Activated naive CD4-positive, alpha-beta T cell treated with anti-CD3 and anti-CD28 coated beads, Interleukin-2, amount 50 U/mL, for 24 hours (primary cell): ENCODE measurements at regions not wholly inside any gene's neighbourhood (a gene's known extent, or its start where the extent isn't known, plus 50 kb on each side); places are given as distances from the start of the nearest gene placed in this dataset.

Source experiments
- H3K27ac Mint-ChIP-seq: one replicate; pipeline ENCODE4 v1.8.0; 2021; ENCODE audit warnings: mild to moderate bottlenecking, mixed read lengths
- H3K27me3 Mint-ChIP-seq: one replicate; pipeline ENCODE4 v1.8.0; 2021; ENCODE audit warnings: mixed read lengths
- H3K36me3 Mint-ChIP-seq: one replicate; pipeline ENCODE4 v1.8.0; 2021; ENCODE audit warnings: mixed read lengths
- H3K4me1 Mint-ChIP-seq: one replicate; pipeline ENCODE4 v1.8.0; 2021; ENCODE audit warnings: mixed read lengths
- H3K4me3 Mint-ChIP-seq: one replicate; pipeline ENCODE4 v1.8.0; 2021; ENCODE audit warnings: mild to moderate bottlenecking, mixed read lengths
- H3K9me3 Mint-ChIP-seq: one replicate; pipeline ENCODE4 v1.8.0; 2021; ENCODE audit warnings: mixed read lengths

- Mint-ChIP-seq H3K4me3 (no peak overlapping the region), H3K4me1 (no peaks in the 10 kb centered on the region), H3K36me3 (no peaks in the 10 kb centered on the region), H3K27me3 (no peaks in the 10 kb centered on the region), H3K27ac (no peak overlapping the region), H3K9me3 (peaks cover 13% of the 10 kb centered on the region)
Measured at GRCh38 chr14:44370727-44371126, 136.4 kb downstream of the FSCB start.

GRCh38 chr14:44369401-44370123, 137.5 kb downstream of the FSCB start:
- Mint-ChIP-seq H3K27ac (no peak overlapping the region), H3K4me3 (no peak overlapping the region), H3K27me3 (no peaks in the 10 kb centered on the region), H3K4me1 (no peaks in the 10 kb centered on the region), H3K36me3 (no peaks in the 10 kb centered on the region), H3K9me3 (peaks cover 7% of the 10 kb centered on the region)

GRCh38 chr14:44361083-44361482, 146.0 kb downstream of the FSCB start:
- no peak overlapping the region for H3K4me3 Mint-ChIP-seq
- H3K36me3 Mint-ChIP-seq = no peaks in the 10 kb centered on the region
- peaks cover 5% of the 10 kb centered on the region for H3K9me3 Mint-ChIP-seq
- H3K27ac Mint-ChIP-seq = no peak overlapping the region
- H3K27me3 Mint-ChIP-seq = no peaks in the 10 kb centered on the region
- H3K4me1 Mint-ChIP-seq = no peaks in the 10 kb centered on the region

- peaks cover 11% of the 10 kb centered on the region for H3K9me3 Mint-ChIP-seq
- H3K27ac Mint-ChIP-seq = no peak overlapping the region
- H3K4me1 Mint-ChIP-seq = no peaks in the 10 kb centered on the region
- no peaks in the 10 kb centered on the region for H3K27me3 Mint-ChIP-seq
- H3K4me3 Mint-ChIP-seq = no peak overlapping the region
- no peaks in the 10 kb centered on the region for H3K36me3 Mint-ChIP-seq
Measured at GRCh38 chr14:44353805-44354204, 153.3 kb downstream of the FSCB start.

- Mint-ChIP-seq H3K27me3 (no peaks in the 10 kb centered on the region), H3K36me3 (no peaks in the 10 kb centered on the region), H3K4me1 (no peaks in the 10 kb centered on the region), H3K27ac (no peak overlapping the region), H3K9me3 (peaks cover 10% of the 10 kb centered on the region), H3K4me3 (no peak overlapping the region)
Measured at GRCh38 chr14:44352201-44352600, 154.9 kb downstream of the FSCB start.

- H3K4me1 Mint-ChIP-seq = no peaks in the 10 kb centered on the region
- no peak overlapping the region for H3K4me3 Mint-ChIP-seq
- H3K9me3 Mint-ChIP-seq = peaks cover 6% of the 10 kb centered on the region
- H3K27me3 Mint-ChIP-seq = no peaks in the 10 kb centered on the region
- no peaks in the 10 kb centered on the region for H3K36me3 Mint-ChIP-seq
- no peak overlapping the region for H3K27ac Mint-ChIP-seq
Measured at GRCh38 chr14:44347316-44347715, 159.8 kb downstream of the FSCB start.

GRCh38 chr14:44341116-44341515, 166.0 kb downstream of the FSCB start:
- Mint-ChIP-seq H3K4me3 (no peak overlapping the region), H3K4me1 (no peaks in the 10 kb centered on the region), H3K9me3 (peaks cover 5% of the 10 kb centered on the region), H3K36me3 (no peaks in the 10 kb centered on the region), H3K27ac (no peak overlapping the region), H3K27me3 (no peaks in the 10 kb centered on the region)

- no peaks in the 10 kb centered on the region for H3K4me1 Mint-ChIP-seq
- no peaks in the 10 kb centered on the region for H3K36me3 Mint-ChIP-seq
- no peaks in the 10 kb centered on the region for H3K27me3 Mint-ChIP-seq
- peaks cover 5% of the 10 kb centered on the region for H3K9me3 Mint-ChIP-seq
- no peak overlapping the region for H3K4me3 Mint-ChIP-seq
- H3K27ac Mint-ChIP-seq = no peak overlapping the region
Measured at GRCh38 chr14:44339862-44340261, 167.2 kb downstream of the FSCB start.

GRCh38 chr14:44339231-44339630, 167.9 kb downstream of the FSCB start:
- no peak overlapping the region for H3K4me3 Mint-ChIP-seq
- no peak overlapping the region for H3K27ac Mint-ChIP-seq
- no peaks in the 10 kb centered on the region for H3K4me1 Mint-ChIP-seq
- peaks cover 5% of the 10 kb centered on the region for H3K9me3 Mint-ChIP-seq
- H3K27me3 Mint-ChIP-seq = no peaks in the 10 kb centered on the region
- no peaks in the 10 kb centered on the region for H3K36me3 Mint-ChIP-seq

- peaks cover 4% of the 10 kb centered on the region for H3K9me3 Mint-ChIP-seq
- H3K4me3 Mint-ChIP-seq = no peak overlapping the region
Measured at GRCh38 chr14:44317441-44317746, 189.7 kb downstream of the FSCB start.

GRCh38 chr14:44316647-44317440, 190.2 kb downstream of the FSCB start:
- Mint-ChIP-seq H3K4me3 (no peak overlapping the region), H3K27me3 (no peaks in the 10 kb centered on the region), H3K9me3 (peaks cover 7% of the 10 kb centered on the region), H3K4me1 (no peaks in the 10 kb centered on the region), H3K36me3 (no peaks in the 10 kb centered on the region), H3K27ac (no peak overlapping the region)

More at GRCh38 chr14:44317441-44317746, 189.7 kb downstream of the FSCB start:
- Mint-ChIP-seq H3K4me1 (no peaks in the 10 kb centered on the region), H3K27ac (no peak overlapping the region), H3K36me3 (no peaks in the 10 kb centered on the region), H3K27me3 (no peaks in the 10 kb centered on the region)

- Mint-ChIP-seq H3K27ac (no peak overlapping the region), H3K4me1 (no peaks in the 10 kb centered on the region), H3K36me3 (no peaks in the 10 kb centered on the region), H3K27me3 (no peaks in the 10 kb centered on the region), H3K4me3 (no peak overlapping the region), H3K9me3 (peaks cover 10% of the 10 kb centered on the region)
Measured at GRCh38 chr14:44309331-44309730, 197.8 kb downstream of the FSCB start.

GRCh38 chr14:44300916-44301315, 206.2 kb downstream of the FSCB start:
- Mint-ChIP-seq H3K27ac (no peak overlapping the region), H3K36me3 (no peaks in the 10 kb centered on the region)

GRCh38 chr14:44297437-44297836, 209.6 kb downstream of the FSCB start:
- Mint-ChIP-seq H3K4me3 (no peak overlapping the region), H3K27ac (no peak overlapping the region), H3K9me3 (peaks cover 11% of the 10 kb centered on the region), H3K4me1 (no peaks in the 10 kb centered on the region), H3K36me3 (no peaks in the 10 kb centered on the region), H3K27me3 (no peaks in the 10 kb centered on the region)

More at GRCh38 chr14:44300916-44301315, 206.2 kb downstream of the FSCB start:
- no peaks in the 10 kb centered on the region for H3K27me3 Mint-ChIP-seq
- H3K4me3 Mint-ChIP-seq = no peak overlapping the region
- peaks cover 7% of the 10 kb centered on the region for H3K9me3 Mint-ChIP-seq
- H3K4me1 Mint-ChIP-seq = no peaks in the 10 kb centered on the region

GRCh38 chr14:44291366-44291915, 215.6 kb downstream of the FSCB start:
- no peaks in the 10 kb centered on the region for H3K4me1 Mint-ChIP-seq
- H3K9me3 Mint-ChIP-seq = peaks cover 4% of the 10 kb centered on the region
- no peak overlapping the region for H3K4me3 Mint-ChIP-seq
- no peaks in the 10 kb centered on the region for H3K27me3 Mint-ChIP-seq
- no peaks in the 10 kb centered on the region for H3K36me3 Mint-ChIP-seq
- no peak overlapping the region for H3K27ac Mint-ChIP-seq

- Mint-ChIP-seq H3K27me3 (no peaks in the 10 kb centered on the region), H3K9me3 (no peaks in the 10 kb centered on the region), H3K36me3 (no peaks in the 10 kb centered on the region), H3K27ac (no peak overlapping the region), H3K4me3 (no peak overlapping the region), H3K4me1 (no peaks in the 10 kb centered on the region)
Measured at GRCh38 chr14:44287858-44288257, 219.2 kb downstream of the FSCB start.
